MM.1S (cell line): ENCODE measurements at regions not wholly inside any gene's neighbourhood (a gene's known extent, or its start where the extent isn't known, plus 50 kb on each side); places are given as distances from the start of the nearest gene placed in this dataset.
"Not testable (repeated sequence)": the region's sequence is repeated elsewhere in the genome, so short reads cannot be mapped to it uniquely, and the experiment has no call there.

ENCODE experiments used
- CTCF ChIP-seq: fragments of 300-600 bp; sonication (generic); IDR thresholded peaks from 2 replicates; pipeline ENCODE4 v1.5.1; 2016; ENCODE audit warnings: antibody characterized with exemption, low read length, mixed read lengths
- EZH2phosphoT487 ChIP-seq: fragments of 300-600 bp; sonication (generic); IDR thresholded peaks from 2 replicates; pipeline ENCODE4 v1.6.1; 2018; ENCODE audit warnings: antibody characterized with exemption, low read length

- not testable (repeated sequence) for TF ChIP-seq CTCF, EZH2phosphoT487
Observed at GRCh38 chrX:55396836-55397235, 55.1 kb upstream of the MAGEH1 start.
